HepG2 (cell line): ENCODE measurements at regions not wholly inside any gene's neighbourhood (a gene's known extent, or its start where the extent isn't known, plus 50 kb on each side); places are given as distances from the start of the nearest gene placed in this dataset.
A peak's percentile ranks its signal among the peaks of the same experiment; 100 is the strongest.

ENCODE experiments used
- ATAC-seq: fragments of 200-7000 bp; cut with Tn5 transposase; 3 replicates; pipeline ENCODE4 v1.9.1; 2020; ENCODE audit warnings: mild to moderate bottlenecking, moderate library complexity
- BruUV-seq: library from RNA; stranded (reverse); fragments of 400-500 nt; replicated peaks from 2 replicates; lab custom pipeline; 2021; lab: Mats Ljungman, UMichigan
- CTCF ChIA-PET: fragments of 300-600 bp; formaldehyde crosslinking; extraction: SDS; loops from one replicate; lab custom pipeline; 2021; ENCODE audit warnings: low total read pairs, inconsistent platforms, low intra/inter-chr PET ratio; lab: Yijun Ruan, JAX
- POLR2A ChIA-PET: fragments of 350-600 bp; sonication (Branson Sonifier 250); formaldehyde crosslinking; loops from one replicate; lab custom pipeline; 2020; ENCODE audit warnings: antibody characterized with exemption, inconsistent platforms; lab: Yijun Ruan, JAX
- DNase-seq: peaks from one replicate; pipeline ENCODE4 v3.0.0-alpha.2; 2015; ENCODE audit warnings: low spot score
- FAIRE-seq: peaks from 3 replicates; lab custom pipeline; 2011; peaks lifted over from hg19 to GRCh38; lab: Jason Lieb, UNC
- H2AFZ ChIP-seq: one replicate; pipeline ENCODE4 v1.6.1; 2011; ENCODE audit warnings: low read length, inconsistent platforms
- H3K27ac ChIP-seq: fragments of 300-600 bp; 3 replicates; pipeline ENCODE4 v1.8.0; 2011; ENCODE audit warnings: mixed run types, mild to moderate bottlenecking, mixed read lengths, low read length, inconsistent platforms; ENCODE audit not compliant: insufficient read depth; ENCODE audit errors: extremely low read length
- H3K27me3 ChIP-seq, 2 experiments: fragments of 200-600 bp in 1 of 2; 2 replicates in 1 of 2; 3 replicates in 1 of 2; pipeline versions ENCODE4 v1.6.0 to v1.8.0; 2011; ENCODE audit warnings: low read length in 2 of 2, mild to moderate bottlenecking in 2 of 2, moderate library complexity in 2 of 2, inconsistent platforms in 1 of 2; ENCODE audit not compliant: insufficient read depth in 2 of 2, control insufficient read depth in 1 of 2
- H3K36me3 ChIP-seq, 2 experiments: fragments of 200-600 bp in 1 of 2; replicated peaks in 1 of 2; 2 replicates in 1 of 2; 3 replicates in 1 of 2; pipeline versions ENCODE4 v1.5.1 to v1.8.0; 2011; ENCODE audit warnings: low read length in 2 of 2, inconsistent platforms in 1 of 2; ENCODE audit not compliant: insufficient read depth in 2 of 2, control insufficient read depth in 1 of 2
- H3K4me1 ChIP-seq: 2 replicates; pipeline ENCODE4 v1.5.1; 2012; ENCODE audit warnings: low read length, inconsistent platforms; ENCODE audit not compliant: insufficient read depth
- H3K4me2 ChIP-seq: 2 replicates; pipeline ENCODE4 v1.6.0; 2011; ENCODE audit warnings: low read depth, low read length, inconsistent platforms
- H3K4me3 ChIP-seq, 3 experiments: fragments of 200-600 bp in 1 of 3; sonication (generic), shearing (Covaris generic) in 1 of 3; replicated peaks in 1 of 3; 2 replicates each; pipeline ENCODE4 v1.5.1; 2011 to 2016; ENCODE audit warnings: low read length in 3 of 3, inconsistent platforms in 2 of 3, low read depth in 2 of 3, mild to moderate bottlenecking in 2 of 3, control low read depth in 1 of 3, mixed read lengths in 1 of 3; ENCODE audit not compliant: insufficient read depth in 1 of 3
- H3K79me2 ChIP-seq: one replicate; pipeline ENCODE4 v1.6.1; 2011; ENCODE audit warnings: low read length, inconsistent platforms; ENCODE audit not compliant: insufficient read depth
- H3K9ac ChIP-seq: 2 replicates; pipeline ENCODE4 v1.6.0; 2011; ENCODE audit warnings: mild to moderate bottlenecking, low read depth, low read length, inconsistent platforms; ENCODE audit not compliant: insufficient read depth
- H3K9me3 ChIP-seq: 2 replicates; pipeline ENCODE4 v1.5.1; 2012; ENCODE audit warnings: mild to moderate bottlenecking, low read length
- H4K20me1 ChIP-seq: 2 replicates; pipeline ENCODE4 v1.6.0; 2011; ENCODE audit warnings: inconsistent platforms, mild to moderate bottlenecking, low read length, moderate library complexity; ENCODE audit not compliant: insufficient read depth
- BATF2 ChIP-seq: sonication (generic); formaldehyde crosslinking; IDR thresholded peaks from 2 replicates; pipeline ENCODE4 v1.8.0; 2022; ENCODE audit warnings: mild to moderate bottlenecking, missing genetic modification reagents, moderate library complexity
- ELF3 ChIP-seq: IDR thresholded peaks from 2 replicates; pipeline ENCODE4 v1.6.1; 2016; ENCODE audit warnings: missing genetic modification reagents, missing compliant biosample characterization
- KDM5A ChIP-seq: fragments of 200-600 bp; sonication (generic); IDR thresholded peaks from 2 replicates; pipeline ENCODE4 v1.7.0; 2018; ENCODE audit warnings: antibody characterized with exemption, mild to moderate bottlenecking, low read length, borderline replicate concordance
- MEF2D ChIP-seq: sonication (generic); formaldehyde crosslinking; IDR thresholded peaks from 2 replicates; pipeline ENCODE4 v1.5.1; 2020; ENCODE audit warnings: mild to moderate bottlenecking, missing genetic modification reagents
- MXD1 ChIP-seq: sonication (generic); formaldehyde crosslinking; IDR thresholded peaks from 2 replicates; pipeline ENCODE4 v1.4.0; 2020; ENCODE audit warnings: mild to moderate bottlenecking, missing genetic modification reagents
- RXRB ChIP-seq: IDR thresholded peaks from 2 replicates; pipeline ENCODE4 v1.6.1; 2016; ENCODE audit warnings: borderline replicate concordance, missing genetic modification reagents, missing compliant biosample characterization
- SMAD3 ChIP-seq: sonication (generic); formaldehyde crosslinking; IDR thresholded peaks from 2 replicates; pipeline ENCODE4 v1.4.0; 2020; ENCODE audit warnings: missing genetic modification reagents
- TCF12 ChIP-seq, 2 experiments: fragments of 450-650 bp in 1 of 2; sonication (generic) in 1 of 2; formaldehyde crosslinking in 1 of 2; IDR thresholded peaks; 2 replicates each; pipeline versions ENCODE4 v1.6.1 to v1.8.0; 2017 to 2022; ENCODE audit warnings: antibody characterized with exemption in 1 of 2, mild to moderate bottlenecking in 1 of 2, missing genetic modification reagents in 1 of 2, moderate library complexity in 1 of 2
- ZBTB10 ChIP-seq: sonication (generic); formaldehyde crosslinking; IDR thresholded peaks from 2 replicates; pipeline ENCODE4 v1.4.0; 2020; ENCODE audit warnings: missing genetic modification reagents, borderline replicate concordance
- ZFP36L1 ChIP-seq: sonication (generic); formaldehyde crosslinking; IDR thresholded peaks from 2 replicates; pipeline ENCODE4 v1.8.0; 2022; ENCODE audit warnings: mild to moderate bottlenecking, missing genetic modification reagents, moderate library complexity
- ZNF160 ChIP-seq: sonication (generic); formaldehyde crosslinking; IDR thresholded peaks from 2 replicates; pipeline ENCODE4 v1.8.0; 2022; ENCODE audit warnings: mild to moderate bottlenecking, inconsistent platforms, missing genetic modification reagents
- ZNF781 ChIP-seq: sonication (generic); formaldehyde crosslinking; IDR thresholded peaks from 2 replicates; pipeline ENCODE4 v1.5.1; 2020; ENCODE audit warnings: borderline replicate concordance, mild to moderate bottlenecking, missing genetic modification reagents; ENCODE audit errors: not compliant biosample characterization
- ZNF841 ChIP-seq: sonication (generic); formaldehyde crosslinking; IDR thresholded peaks from 2 replicates; pipeline ENCODE4 v1.8.1; 2023; ENCODE audit warnings: missing genetic modification reagents, borderline replicate concordance
- WGBS: methylation state at CpG from one replicate; pipeline ENCODE4 v1.1.6; 2017; ENCODE audit warnings: low lambda C conversion rate; 5-methylcytosine and 5-hydroxymethylcytosine counted together
- in situ Hi-C: cut with HindIII; loops from 2 replicates; pipeline ENCODE4 v1.10.0; 2017; ENCODE audit warnings: low pct_unique_long_range_greater_than_20kb; ENCODE audit not compliant: extremely low pct_ligation_motif_present
- intact Hi-C: fragments of 100-400 bp; cut with micrococcal nuclease; formaldehyde crosslinking; loops from one replicate; pipeline ENCODE4 v1.10.0; 2022; ENCODE audit not compliant: unreplicated experiment

- H3K79me2 ChIP-seq: no peaks in the 10 kb centered on the region
- CTCF ChIA-PET: no interaction called here
- ATAC-seq: no peak
These were observed 327.0 kb upstream of the NOCT start for GRCh38 chr4:138688408-138689085.

GRCh38 chr4:138686106-138686835 is 329.3 kb upstream of the NOCT start:
- no TSS peak for BruUV-seq
- WGBS: 32% methylated on average over 11 of the region's 11 CpGs
- intact Hi-C loops (no loop called here), in situ Hi-C loops (loop anchor here (25.0 kb wide), 2 partner anchors 874 to 949 kb away; no protein-coding TSS in a partner anchor)
- H3K27ac ChIP-seq: no peak overlapping the region
- ChIA-PET CTCF (no interaction called here), POLR2A (no interaction called here)
- no peaks in the 10 kb centered on the region for H3K36me3 ChIP-seq
- no peak for FAIRE-seq
- DNase-seq: no peak
- H2AFZ ChIP-seq: no peak overlapping the region
- no peak overlapping the region for H3K4me3 ChIP-seq
- ATAC-seq: peak; percentile 43; the same call in 2 of the 3 replicates
- no peaks in the 10 kb centered on the region for H4K20me1 ChIP-seq
- H3K4me2 ChIP-seq: no peak overlapping the region
- H3K9ac ChIP-seq: no peak overlapping the region
- H3K79me2 ChIP-seq: no peaks in the 10 kb centered on the region
- no peaks in the 10 kb centered on the region for H3K9me3 ChIP-seq
- H3K27me3 ChIP-seq: peaks cover 1 to 20% of the 10 kb centered on the region in 2 experiments; a peak in 4 of 5 replicates
- H3K4me1 ChIP-seq: no peaks in the 10 kb centered on the region
- TF ChIP-seq TCF12 (IDR thresholded peaks at IDR 0.05): no peak
- TF ChIP-seq TCF12 (CRISPR knock-in tag; IDR thresholded peaks at IDR 0.05): no peak
- TF ChIP-seq KDM5A: no peak
- TF ChIP-seq SMAD3 (CRISPR knock-in tag): no peak
- TF ChIP-seq ZBTB10 (CRISPR knock-in tag): no peak
- no peak for TF ChIP-seq BATF2
- TF ChIP-seq MXD1: no peak
- no peak for TF ChIP-seq RXRB (CRISPR knock-in tag)
- TF ChIP-seq MEF2D (CRISPR knock-in tag): no peak
- no peak for TF ChIP-seq ELF3 (CRISPR knock-in tag)

More at GRCh38 chr4:138688408-138689085, 327.0 kb upstream of the NOCT start:
- Histone ChIP-seq H3K4me1 (no peaks in the 10 kb centered on the region), H3K9ac (no peak overlapping the region), H3K4me2 (no peak overlapping the region), H3K27me3 (peaks cover 0 to 11% of the 10 kb centered on the region in 2 experiments; a peak in 3 of 5 replicates), H3K9me3 (no peaks in the 10 kb centered on the region), H3K27ac (no peak overlapping the region), H3K4me3 (no peak overlapping the region), H2AFZ (no peak overlapping the region), H3K36me3 (no peaks in the 10 kb centered on the region), H4K20me1 (no peaks in the 10 kb centered on the region)
- in situ Hi-C loops (loop anchor here (25.0 kb wide), 2 partner anchors 876 to 951 kb away; no protein-coding TSS in a partner anchor), intact Hi-C loops (no loop called here)
- WGBS: 45% methylated on average over 12 of the region's 12 CpGs
- no peak for DNase-seq
- POLR2A ChIA-PET: no interaction called here
- BruUV-seq: no TSS peak
- no peak for FAIRE-seq
- TF ChIP-seq ZNF160 (CRISPR knock-in tag) (no peak), ZNF781 (CRISPR knock-in tag) (no peak), ZNF841 (CRISPR knock-in tag) (no peak), ZFP36L1 (CRISPR knock-in tag) (no peak)
